HG02678 (cell line): ENCODE measurements at regions not wholly inside any gene's neighbourhood (a gene's known extent, or its start where the extent isn't known, plus 50 kb on each side); places are given as distances from the start of the nearest gene placed in this dataset.
"Not testable (repeated sequence)": the region's sequence is repeated elsewhere in the genome, so short reads cannot be mapped to it uniquely, and the experiment has no call there.

Experiments
- ATAC-seq: cut with Tn5 transposase; IDR thresholded peaks from one replicate; pipeline ENCODE4 v1.9.1; 2021; ENCODE audit warnings: mild to moderate bottlenecking, moderate library complexity; ENCODE audit not compliant: unreplicated experiment

DNA sequence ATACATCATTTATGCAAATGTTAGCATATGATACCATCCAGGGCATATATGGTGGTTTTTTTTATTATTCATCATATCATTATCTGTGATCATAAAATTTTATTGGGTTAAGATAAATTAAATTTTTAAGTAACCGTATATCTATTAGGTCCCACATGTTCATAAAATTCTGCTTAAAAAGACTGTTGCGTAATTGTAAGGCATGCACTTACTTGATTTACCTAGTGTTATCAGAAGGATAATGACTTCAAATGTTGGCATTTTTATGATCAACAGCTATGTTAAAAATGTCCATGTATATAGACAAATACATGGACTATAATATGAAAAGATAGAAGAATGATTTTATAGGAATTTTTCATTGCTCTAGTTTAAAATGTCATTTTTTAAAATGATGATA, 1625.5 kb upstream of the CELF4 start:
- no peak for ATAC-seq

DNA sequence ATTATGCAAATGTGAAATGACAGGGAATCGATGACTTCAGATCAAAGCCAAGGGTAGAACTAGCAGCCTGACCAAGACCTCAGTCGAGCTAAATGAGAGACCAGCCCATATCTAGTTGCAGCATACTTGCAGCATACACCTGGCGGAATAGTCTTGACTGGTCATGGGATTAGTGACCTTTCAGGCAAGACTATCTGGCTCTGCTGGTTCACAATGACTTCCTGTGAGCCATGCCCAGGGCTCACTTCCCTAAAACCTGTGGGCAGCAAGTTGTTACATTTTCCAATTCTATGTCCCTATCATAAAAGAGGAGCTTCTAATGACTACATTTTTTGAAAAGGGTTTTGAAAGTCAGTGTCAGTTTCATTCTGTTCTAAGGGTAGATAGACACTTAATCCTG, 1624.9 kb upstream of the CELF4 start:
- peak; percentile 61 for ATAC-seq

DNA sequence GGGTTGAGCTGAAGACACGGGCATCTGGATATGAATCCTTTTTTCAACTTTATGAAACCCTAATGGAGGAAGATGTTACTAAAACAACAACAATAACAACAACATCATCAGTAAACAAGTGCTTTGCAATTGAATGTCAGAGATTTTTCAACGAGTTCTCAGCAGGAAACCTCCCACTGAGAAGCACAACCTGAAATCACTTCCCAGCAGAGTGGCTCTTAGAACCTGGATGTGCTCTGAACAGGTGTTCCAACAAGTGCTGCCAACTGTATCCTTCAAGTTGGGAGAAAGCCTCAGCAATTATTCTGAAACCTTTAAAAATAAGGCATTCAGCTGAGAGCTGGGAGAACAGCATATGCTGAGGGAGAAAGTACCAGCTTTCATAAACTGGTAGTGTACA, 1622.7 kb upstream of the CELF4 start:
- no peak for ATAC-seq

DNA sequence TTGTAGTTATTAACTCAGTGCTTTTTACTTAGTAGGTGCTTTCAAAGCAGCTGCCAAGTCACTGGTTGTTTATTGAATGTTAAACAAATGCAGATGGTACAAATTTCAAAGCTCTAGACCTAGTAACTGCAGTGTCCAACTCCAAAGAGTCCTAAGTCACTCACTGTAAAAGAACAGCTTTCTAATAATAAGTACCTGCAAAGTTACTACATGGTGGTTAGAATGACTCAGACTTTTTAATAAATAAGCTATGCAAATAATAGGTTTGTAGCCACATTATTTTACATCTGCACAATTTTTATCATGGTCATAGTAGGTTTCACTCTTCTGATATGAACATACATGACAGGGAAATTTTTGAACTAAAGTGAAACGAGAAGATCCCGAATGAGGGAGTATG, 1620.4 kb upstream of the CELF4 start:
- no peak for ATAC-seq

DNA sequence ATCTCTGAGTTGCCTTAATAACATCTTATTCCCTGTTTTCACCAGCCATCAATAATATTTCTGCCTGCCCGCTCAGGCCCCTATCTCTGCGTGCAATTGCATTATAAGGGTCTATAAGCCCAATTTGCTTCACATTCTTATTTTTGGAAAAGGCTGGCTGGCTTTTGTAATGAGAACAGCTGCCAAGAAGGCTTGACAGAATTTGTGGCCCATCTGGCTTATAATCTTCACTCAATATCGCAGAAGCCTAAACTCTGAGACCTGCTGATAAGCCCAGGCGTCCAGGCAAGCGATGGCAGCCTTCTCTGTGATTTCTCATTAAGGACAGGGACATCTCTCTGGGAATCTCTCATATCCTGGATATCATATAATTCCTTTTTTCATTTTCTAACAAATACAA, 1618.6 kb upstream of the CELF4 start:
- ATAC-seq: no peak

DNA sequence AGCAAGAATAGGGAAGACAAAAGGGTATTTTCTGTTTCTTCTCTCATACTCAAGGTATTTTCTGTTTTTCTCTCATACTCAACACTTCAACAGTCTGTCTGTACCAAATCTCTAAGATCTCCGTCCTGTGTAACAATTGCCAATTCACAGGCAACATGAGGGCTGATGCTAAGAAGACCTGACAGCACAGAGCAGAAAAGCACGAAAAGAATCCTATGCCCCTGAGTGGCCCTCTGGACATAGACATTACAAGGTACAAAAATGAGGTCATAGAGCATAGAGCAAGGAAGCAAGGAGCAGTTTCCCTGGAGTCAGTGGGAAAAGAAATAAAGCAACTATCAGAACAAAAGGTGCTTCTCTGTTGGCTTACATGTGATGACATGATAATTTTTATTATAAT, 1612.6 kb upstream of the CELF4 start:
- ATAC-seq: no peak

DNA sequence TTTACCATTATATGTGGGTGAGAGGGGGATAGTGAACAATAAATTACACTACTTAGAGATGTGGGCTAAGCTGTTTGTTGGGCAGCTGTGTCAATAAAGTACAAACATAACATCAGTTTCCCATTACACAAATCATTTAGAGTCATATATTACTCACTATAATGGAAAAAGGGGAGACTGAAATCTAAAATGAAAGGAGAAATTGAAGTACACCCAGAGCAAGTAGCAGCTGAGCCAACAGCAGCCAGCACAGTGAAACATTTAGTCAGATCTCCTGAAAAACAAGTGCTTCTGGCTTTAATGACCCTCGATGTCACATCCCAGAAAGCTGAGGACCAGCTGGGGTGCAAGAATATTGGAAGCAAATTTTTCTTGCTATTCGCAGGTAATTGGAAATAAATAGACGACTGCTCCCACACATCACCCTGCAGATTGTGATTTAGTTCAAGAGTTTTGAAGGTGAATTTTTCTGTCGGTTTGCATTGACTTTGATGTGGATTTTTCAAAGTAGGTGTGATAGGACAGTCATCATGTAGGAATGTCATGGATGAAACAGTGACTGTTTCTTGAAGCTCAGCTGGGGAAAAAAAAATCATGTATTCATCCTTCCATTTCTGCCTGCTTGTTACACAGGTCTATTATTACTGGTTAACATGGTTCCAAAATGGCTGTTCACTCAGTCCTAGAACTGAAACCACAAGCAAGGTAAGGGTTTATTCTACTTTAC, 1607.3 kb upstream of the CELF4 start:
- ATAC-seq: no peak

DNA sequence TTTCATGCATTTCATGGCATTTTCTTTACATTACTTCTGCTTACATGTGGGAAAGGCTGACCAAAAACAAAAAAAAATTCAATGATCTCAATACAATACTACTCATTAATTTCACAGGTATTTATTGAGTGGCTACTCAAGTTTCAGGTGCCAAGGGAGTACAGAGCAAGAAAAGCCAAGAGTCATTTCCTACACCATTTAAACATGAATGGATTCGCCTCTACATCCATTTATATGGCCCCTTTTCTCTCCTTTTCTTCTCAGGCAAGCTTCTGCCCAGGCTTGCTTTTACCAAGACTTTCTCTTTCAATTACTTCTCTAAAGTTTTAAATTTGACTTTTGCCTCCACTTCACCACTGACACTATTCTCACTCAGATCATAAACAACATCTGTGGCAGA, 1603.1 kb upstream of the CELF4 start:
- no peak for ATAC-seq

DNA sequence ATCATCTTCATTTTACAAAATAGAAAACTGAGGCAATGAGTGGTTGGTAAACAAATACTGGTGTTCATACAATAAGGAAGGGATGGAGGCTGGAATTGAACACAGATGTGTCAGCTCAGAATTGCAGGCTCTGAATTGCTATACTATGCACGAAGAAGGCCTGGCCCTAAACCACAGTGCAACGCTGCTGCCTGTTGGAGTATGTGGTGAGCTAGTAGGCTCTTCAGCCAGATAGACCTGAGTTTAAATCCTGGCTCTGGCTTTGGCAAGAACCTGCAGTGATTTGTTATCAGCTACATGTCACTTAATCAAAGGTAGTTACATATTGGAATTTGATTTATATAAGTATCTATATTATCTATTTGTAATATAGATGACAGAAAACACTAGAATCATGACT, 1602.4 kb upstream of the CELF4 start:
- no peak for ATAC-seq

DNA sequence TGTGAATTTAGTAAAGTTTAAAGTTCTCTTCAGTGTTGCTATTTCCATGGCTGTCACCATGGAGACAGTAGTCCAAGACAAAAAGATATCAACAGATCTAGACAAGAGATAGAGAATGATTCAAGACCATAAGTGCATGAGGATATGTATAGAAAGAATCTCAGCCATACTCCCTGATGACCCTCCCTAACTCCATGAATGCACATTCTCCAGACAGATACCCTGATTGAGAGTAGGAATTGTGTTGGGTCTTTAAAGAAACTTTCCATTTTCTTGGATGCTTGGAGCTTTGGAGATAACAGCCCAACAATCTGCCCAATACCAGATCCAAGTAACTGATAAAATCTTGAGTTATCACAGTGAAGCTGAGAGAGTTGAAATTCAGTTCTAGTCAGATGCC, 1601.2 kb upstream of the CELF4 start:
- ATAC-seq: no peak

DNA sequence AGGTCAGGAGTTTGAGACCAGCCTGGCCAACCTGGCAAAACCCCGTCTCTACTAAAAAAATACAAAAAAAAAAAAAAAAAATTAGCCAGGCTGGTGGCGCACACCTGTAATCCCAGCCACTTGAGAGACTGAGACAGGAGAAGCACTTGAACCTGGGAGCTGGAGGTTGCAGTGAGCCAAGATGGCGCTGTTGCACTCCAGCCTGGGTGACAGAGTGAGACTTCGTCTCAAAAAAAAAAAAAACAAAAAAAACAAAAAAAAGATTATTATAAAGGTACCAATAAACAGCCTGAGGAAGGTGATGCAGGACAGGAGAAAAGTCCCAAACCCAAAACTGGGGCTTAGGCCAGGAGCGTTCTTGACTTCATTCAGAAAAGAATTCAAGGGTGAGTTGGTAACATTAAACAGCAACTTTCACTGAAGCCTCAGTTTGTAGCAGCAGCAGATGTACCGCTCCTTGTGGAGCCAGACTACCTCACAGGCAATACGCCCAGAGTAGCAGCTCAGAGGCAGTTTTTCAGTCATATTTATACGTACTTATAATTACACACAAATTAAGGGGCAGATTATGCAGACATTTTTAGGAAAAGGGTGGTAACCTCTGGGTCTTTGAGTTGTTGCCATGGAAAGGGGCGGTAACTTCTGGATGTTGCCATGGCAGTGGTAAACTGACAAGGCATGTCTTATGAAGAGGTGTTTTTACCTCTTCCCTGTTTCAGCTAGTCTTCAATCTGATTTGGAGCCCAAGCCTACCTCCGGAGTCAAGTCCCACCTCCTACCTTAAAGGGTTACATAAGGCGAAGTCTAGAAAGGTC, 1596.6 kb upstream of the CELF4 start:
- ATAC-seq: no peak

DNA sequence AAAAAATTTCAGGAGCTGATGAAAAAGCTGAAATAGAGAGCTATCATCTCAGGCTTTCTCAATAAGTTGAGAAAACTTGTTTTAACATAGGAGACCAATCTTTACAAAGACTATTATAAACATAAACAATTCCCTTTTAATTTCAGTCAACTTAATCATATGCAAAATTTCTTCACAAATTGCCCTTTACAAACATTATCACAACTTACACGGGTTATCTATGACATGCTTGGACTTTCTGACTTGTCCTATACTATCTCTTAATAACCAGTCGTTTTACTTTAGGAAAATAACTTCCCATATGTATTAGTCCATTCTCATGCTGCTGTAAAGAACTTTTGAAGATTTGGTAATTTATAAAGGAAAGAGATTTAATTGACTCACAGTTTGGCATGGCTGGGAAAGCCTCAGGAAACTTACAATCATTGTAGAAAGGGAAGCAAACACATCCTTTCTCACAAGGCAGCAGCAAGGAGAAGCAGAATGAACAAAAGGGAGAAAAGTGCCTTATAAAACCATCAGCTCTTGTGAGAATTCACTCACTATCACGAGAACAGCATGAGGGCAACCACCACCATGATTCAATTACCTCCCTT, 1583.7 kb upstream of the CELF4 start:
- no peak for ATAC-seq

DNA sequence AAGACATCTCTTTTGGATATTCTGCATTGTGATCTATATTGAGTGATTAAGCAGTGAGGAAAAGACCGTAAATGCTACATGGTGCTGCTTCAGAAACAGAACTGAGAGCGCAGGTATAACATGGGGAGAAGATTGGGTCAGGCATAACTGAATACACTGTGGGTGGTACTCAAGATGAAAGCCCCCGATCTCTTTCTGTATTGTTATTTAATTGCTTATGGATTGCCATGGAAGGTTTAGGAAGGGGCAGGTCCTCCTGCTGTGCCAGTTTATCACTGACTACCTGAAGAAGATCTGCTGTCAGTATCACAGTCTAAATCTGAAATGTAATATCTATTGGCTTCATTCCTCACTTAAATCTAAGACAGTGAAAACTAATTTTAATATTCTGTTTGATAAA, 1568.7 kb upstream of the CELF4 start:
- no peak for ATAC-seq

DNA sequence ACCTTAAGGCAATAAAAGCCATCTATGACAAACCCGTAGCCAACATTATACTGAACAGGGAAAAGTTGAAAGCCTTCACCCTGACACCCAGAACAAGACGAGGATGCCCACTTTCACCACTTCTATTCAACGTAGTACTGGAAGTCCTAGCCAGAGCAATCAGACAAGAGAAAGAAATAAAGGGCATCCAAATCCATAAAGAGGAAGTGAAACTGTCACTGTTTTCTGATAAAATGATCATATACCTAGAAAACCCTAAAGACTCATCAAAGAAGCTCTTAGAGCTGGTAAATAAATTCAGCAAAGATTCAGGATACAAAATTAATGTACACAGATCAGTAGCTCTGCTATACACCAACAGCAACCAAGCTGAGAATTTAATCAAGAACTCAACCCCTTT, 1561.9 kb upstream of the CELF4 start:
- ATAC-seq: not testable (repeated sequence)

DNA sequence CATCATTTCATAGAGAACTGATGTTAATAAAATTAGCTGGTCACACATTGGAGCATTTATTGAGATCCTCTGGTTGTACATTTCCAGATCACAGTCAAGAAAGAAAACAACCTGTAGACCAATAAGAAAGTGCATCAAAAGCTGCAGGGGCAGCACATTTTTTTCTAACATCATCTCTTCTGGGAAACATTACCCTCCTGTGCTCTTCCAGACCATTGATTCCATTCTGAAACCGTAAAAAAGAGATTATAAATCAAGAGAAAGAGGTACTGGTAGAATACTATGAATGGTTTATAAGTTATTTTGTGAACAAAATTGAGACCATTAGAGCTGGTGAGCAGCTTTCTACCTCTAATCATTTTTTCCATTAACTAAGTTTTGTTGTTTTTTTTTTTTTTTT, 1548.2 kb upstream of the CELF4 start:
- no peak for ATAC-seq

DNA sequence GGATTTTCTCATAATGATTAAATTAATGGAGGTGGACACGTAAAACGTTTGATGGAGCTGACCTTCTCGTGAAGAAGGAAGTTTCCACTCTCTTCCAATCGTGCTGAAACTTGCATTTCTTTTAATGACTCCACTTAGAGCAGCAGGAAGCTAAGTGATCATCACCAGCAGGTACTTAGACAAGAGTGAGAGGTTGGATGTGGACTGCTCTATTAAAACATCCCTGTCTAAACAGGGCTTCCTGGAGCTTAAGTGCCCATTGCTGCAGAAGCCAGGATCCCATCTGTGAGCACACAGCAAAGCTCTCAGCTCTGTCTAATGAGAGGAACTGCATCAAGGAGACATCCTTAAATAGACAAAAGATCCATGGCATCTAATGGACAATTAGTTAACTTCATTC, 1539.5 kb upstream of the CELF4 start:
- no peak for ATAC-seq

DNA sequence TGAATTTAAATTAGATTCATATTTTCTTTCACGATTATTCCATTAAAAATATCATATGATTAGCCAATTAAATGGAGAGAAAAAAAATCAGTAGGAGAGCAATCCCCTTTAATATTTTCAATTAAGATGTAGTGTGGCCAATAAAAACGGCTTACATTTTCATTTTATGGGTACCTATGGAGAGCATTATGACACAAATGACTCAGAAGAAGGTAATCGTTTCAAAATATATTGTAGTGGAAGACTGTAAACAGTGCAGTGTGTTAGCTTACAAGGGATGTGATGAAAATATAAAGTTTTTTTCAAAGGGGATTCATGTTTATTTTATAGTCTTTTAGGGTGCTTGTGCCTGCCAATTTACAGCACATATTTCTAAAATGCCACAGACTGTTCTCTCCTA, 1507.4 kb upstream of the CELF4 start:
- no peak for ATAC-seq

DNA sequence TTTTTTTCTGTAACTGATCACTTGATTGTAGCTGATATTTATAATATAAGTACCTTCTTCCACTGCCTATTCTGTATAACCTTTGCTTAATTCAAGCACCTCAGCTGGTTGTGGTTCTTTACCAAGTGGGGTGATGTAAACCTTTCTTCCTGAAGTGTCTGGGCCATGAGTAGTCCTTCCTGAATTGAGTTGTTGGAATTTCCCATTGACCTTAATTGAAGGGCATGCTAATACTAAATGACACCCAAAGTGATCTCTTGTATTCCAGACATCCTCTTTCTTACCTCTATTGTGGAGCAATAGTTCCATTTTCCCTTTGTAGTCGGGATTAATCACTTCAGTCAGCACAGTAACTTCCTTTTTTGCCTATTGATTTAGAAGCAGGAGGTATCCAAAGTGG, 1496.8 kb upstream of the CELF4 start:
- ATAC-seq: no peak

DNA sequence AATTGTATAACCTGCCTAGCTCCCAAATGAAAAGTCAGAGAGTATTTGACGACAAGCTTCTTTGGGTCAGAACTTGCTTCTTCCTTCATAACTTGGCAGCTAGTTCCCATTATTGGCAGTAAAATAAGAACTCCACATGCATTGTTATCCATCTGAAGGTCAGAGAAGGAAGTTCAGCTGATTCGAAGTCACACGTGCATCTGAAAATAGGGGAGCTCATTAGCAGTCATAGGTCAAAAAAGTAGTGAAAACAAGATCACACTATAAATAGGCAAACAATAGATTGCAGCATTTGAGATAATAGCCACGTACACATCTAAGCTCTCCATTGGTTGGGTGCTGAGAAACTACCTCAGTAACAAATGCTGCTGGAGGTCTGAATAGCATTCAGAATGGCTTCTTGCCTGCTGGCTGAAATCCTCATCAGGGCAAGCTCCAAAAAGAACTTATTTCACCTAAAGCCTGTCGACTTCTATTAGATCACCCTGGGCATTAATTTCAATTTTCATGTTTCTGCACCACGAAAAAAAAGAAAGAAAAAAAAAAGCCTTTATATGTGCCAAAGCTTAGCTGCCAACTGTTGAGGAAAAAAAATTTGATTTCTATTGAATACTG, 1492.9 kb upstream of the CELF4 start:
- no peak for ATAC-seq

DNA sequence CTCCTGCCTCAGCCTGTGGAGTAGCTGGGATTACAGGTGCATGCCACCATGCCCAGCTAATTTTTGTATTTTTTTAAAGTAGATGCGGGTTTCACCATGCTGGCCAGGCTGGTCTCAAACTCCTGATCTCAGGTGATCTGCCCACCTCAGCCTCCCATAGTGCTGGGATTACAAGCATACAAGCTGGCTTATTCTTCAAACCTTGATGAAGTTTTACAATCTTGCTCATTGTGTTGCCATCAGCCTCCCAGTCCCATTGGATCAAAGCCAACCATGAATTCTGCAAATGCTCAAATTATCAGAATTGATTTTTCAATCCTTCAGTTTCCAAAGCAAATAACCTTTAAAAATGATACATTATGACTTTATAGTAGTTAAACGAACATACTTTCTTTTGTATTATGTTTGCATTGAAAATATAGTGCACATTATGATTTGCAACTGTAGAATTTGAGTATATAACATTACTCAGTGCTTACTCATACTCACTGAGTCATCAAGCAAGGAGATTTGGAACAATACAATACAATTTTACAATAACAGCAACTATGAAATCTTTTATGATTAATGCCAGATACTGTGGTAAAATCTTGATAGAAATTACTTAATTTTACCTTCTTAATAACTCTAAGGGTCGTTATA, 1491.9 kb upstream of the CELF4 start:
- ATAC-seq: no peak

DNA sequence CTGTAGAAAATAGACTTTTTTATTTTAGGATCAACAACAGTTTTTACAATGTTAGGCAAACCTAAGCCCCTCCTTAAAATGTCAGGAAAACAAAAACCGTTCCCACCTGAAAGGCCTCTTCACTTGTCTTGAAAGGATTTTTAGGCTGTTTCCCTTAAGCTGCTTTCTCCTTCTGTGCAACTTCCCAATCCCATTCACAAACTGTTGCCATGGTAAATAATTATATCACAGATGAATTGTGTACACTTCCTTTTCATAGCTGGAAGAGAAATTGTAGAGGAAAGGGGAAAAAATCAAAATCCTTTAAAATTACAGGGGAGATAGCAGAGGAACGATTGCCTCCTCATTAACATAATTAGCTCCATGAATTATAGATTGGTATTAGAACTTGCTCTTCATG, 1488.0 kb upstream of the CELF4 start:
- no peak for ATAC-seq
